RWPE2 (cell line): ENCODE measurements at regions not wholly inside any gene's neighbourhood (a gene's known extent, or its start where the extent isn't known, plus 50 kb on each side); places are given as distances from the start of the nearest gene placed in this dataset.
"Not testable (repeated sequence)": the region's sequence is repeated elsewhere in the genome, so short reads cannot be mapped to it uniquely, and the experiment has no call there.

Experiments used
- ATAC-seq: fragments of 200-7000 bp; cut with Tn5 transposase; 3 replicates; pipeline ENCODE4 v1.9.1; 2021; ENCODE audit warnings: low read depth
- DNase-seq: peaks from one replicate; pipeline ENCODE4 v3.0.0-alpha.2; 2020; ENCODE audit warnings: low spot score
- H3K27ac ChIP-seq: fragments of 450-650 bp; 2 replicates; pipeline ENCODE4 v1.5.1; 2017; ENCODE audit warnings: mild to moderate bottlenecking; ENCODE audit not compliant: poor library complexity, severe bottlenecking
- H3K27me3 ChIP-seq: fragments of 250-450 bp; sonication (Bioruptor Pico); 2 replicates; pipeline ENCODE4 v1.5.1; 2021; ENCODE audit warnings: mild to moderate bottlenecking, moderate library complexity; ENCODE audit not compliant: insufficient read depth, poor library complexity, severe bottlenecking
- H3K36me3 ChIP-seq: fragments of 250-450 bp; sonication (Bioruptor Pico); 2 replicates; pipeline ENCODE4 v1.5.1; 2020; ENCODE audit warnings: low read depth, mild to moderate bottlenecking, moderate library complexity
- H3K4me1 ChIP-seq: fragments of 250-450 bp; sonication (Bioruptor Pico); 2 replicates; pipeline ENCODE4 v1.5.1; 2021; ENCODE audit warnings: mild to moderate bottlenecking, moderate library complexity; ENCODE audit not compliant: insufficient read depth, poor library complexity, severe bottlenecking
- H3K4me3 ChIP-seq: fragments of 250-450 bp; sonication (Bioruptor Pico); 2 replicates; pipeline ENCODE4 v1.5.1; 2021; ENCODE audit warnings: mild to moderate bottlenecking, moderate library complexity; ENCODE audit not compliant: severe bottlenecking
- H3K9me3 ChIP-seq: fragments of 250-450 bp; sonication (Bioruptor Pico); 2 replicates; pipeline ENCODE4 v1.5.1; 2021; ENCODE audit warnings: mild to moderate bottlenecking, moderate library complexity; ENCODE audit not compliant: severe bottlenecking
- CTCF ChIP-seq: fragments of 450-650 bp; IDR thresholded peaks from one replicate; pipeline ENCODE4 v1.5.1; 2017; ENCODE audit warnings: mild to moderate bottlenecking, moderate library complexity; ENCODE audit not compliant: poor library complexity, severe bottlenecking

- H3K27me3 ChIP-seq: no peaks in the 10 kb centered on the region
- ATAC-seq (no peak), DNase-seq (no peak)
- H3K4me1 ChIP-seq: no peaks in the 10 kb centered on the region
- no peak overlapping the region for H3K27ac ChIP-seq
- TF ChIP-seq CTCF: no peak
- H3K9me3 ChIP-seq: no peaks in the 10 kb centered on the region
- no peak overlapping the region for H3K4me3 ChIP-seq
- H3K36me3 ChIP-seq: no peaks in the 10 kb centered on the region
Observed at GRCh38 chr1:212164095-212164872, 120.9 kb upstream of the PPP2R5A start.

- H3K4me1 ChIP-seq: no peaks in the 10 kb centered on the region
- H3K36me3 ChIP-seq: no peaks in the 10 kb centered on the region
- H3K27me3 ChIP-seq: no peaks in the 10 kb centered on the region
- no peak for ATAC-seq
- H3K27ac ChIP-seq: no peak overlapping the region
- DNase-seq: no peak
- H3K4me3 ChIP-seq: no peak overlapping the region
- TF ChIP-seq CTCF: no peak
- no peaks in the 10 kb centered on the region for H3K9me3 ChIP-seq
Observed at GRCh38 chr1:212166244-212166643, 119.0 kb upstream of the PPP2R5A start.

- Histone ChIP-seq H3K27ac (no peak overlapping the region), H3K4me1 (no peaks in the 10 kb centered on the region), H3K9me3 (no peaks in the 10 kb centered on the region), H3K27me3 (no peaks in the 10 kb centered on the region), H3K4me3 (no peak overlapping the region), H3K36me3 (no peaks in the 10 kb centered on the region)
- DNase-seq: no peak
- no peak for TF ChIP-seq CTCF
- ATAC-seq: no peak
Observed at GRCh38 chr1:212166644-212167043, 118.6 kb upstream of the PPP2R5A start.

GRCh38 chr1:212167098-212167497 lies 118.1 kb upstream of the PPP2R5A start:
- no peaks in the 10 kb centered on the region for H3K4me1 ChIP-seq
- TF ChIP-seq CTCF: no peak
- DNase-seq: no peak
- H3K27ac ChIP-seq: no peak overlapping the region
- no peaks in the 10 kb centered on the region for H3K27me3 ChIP-seq
- H3K9me3 ChIP-seq: no peaks in the 10 kb centered on the region
- no peak for ATAC-seq
- H3K4me3 ChIP-seq: no peak overlapping the region
- H3K36me3 ChIP-seq: no peaks in the 10 kb centered on the region

GRCh38 chr1:212173567-212173966 lies 111.6 kb upstream of the PPP2R5A start:
- Histone ChIP-seq H3K4me1 (no peaks in the 10 kb centered on the region), H3K27ac (no peak overlapping the region), H3K36me3 (no peaks in the 10 kb centered on the region), H3K4me3 (no peak overlapping the region), H3K9me3 (no peaks in the 10 kb centered on the region), H3K27me3 (no peaks in the 10 kb centered on the region)
- no peak for ATAC-seq
- no peak for TF ChIP-seq CTCF
- no peak for DNase-seq

- H3K27me3 ChIP-seq, H3K36me3 ChIP-seq, ATAC-seq, DNase-seq, H3K4me1 ChIP-seq, H3K4me3 ChIP-seq, H3K9me3 ChIP-seq, H3K27ac ChIP-seq: not testable (repeated sequence)
Observed at GRCh38 chr1:212174295-212174694, 110.9 kb upstream of the PPP2R5A start.
